SU-DHL-6 (cell line): ENCODE measurements at regions not wholly inside any gene's neighbourhood (a gene's known extent, or its start where the extent isn't known, plus 50 kb on each side); places are given as distances from the start of the nearest gene placed in this dataset.

Experiments used
- H2AFZ ChIP-seq: fragments of 200-600 bp; sonication (generic); 2 replicates; pipeline ENCODE4 v1.6.1; 2014; ENCODE audit warnings: low read depth, mild to moderate bottlenecking, moderate library complexity, mixed read lengths, antibody characterized with exemption, low read length; ENCODE audit not compliant: severe bottlenecking
- H3F3A ChIP-seq: fragments of 200-600 bp; shearing (Covaris generic); 2 replicates; pipeline ENCODE4 v1.6.0; 2016; ENCODE audit warnings: antibody characterized with exemption, mild to moderate bottlenecking; ENCODE audit not compliant: insufficient read depth
- H3K27ac ChIP-seq: fragments of 200-600 bp; sonication (generic); 2 replicates; pipeline ENCODE4 v1.5.1; 2016; ENCODE audit warnings: low read depth, mild to moderate bottlenecking, low read length, moderate library complexity, mixed read lengths
- H3K27me3 ChIP-seq: fragments of 200-600 bp; sonication (generic), shearing (Covaris generic); 2 replicates; pipeline ENCODE4 v1.6.0; 2014; ENCODE audit warnings: mild to moderate bottlenecking, low read length
- H3K36me3 ChIP-seq: fragments of 200-600 bp; sonication (generic); 2 replicates; pipeline ENCODE4 v1.6.1; 2014; ENCODE audit warnings: mild to moderate bottlenecking, low read length, mixed read lengths
- H3K4me2 ChIP-seq: fragments of 300-600, 200-600 bp; shearing (Covaris generic), sonication (generic); 2 replicates; pipeline ENCODE4 v1.6.0; 2014; ENCODE audit warnings: low read length, low read depth, mild to moderate bottlenecking; ENCODE audit not compliant: poor library complexity, severe bottlenecking
- H3K4me3 ChIP-seq: fragments of 200-600 bp; sonication (generic); 2 replicates; pipeline ENCODE4 v1.5.1; 2014; ENCODE audit warnings: antibody characterized with exemption, low read length, mild to moderate bottlenecking, mixed read lengths; ENCODE audit not compliant: insufficient read depth, poor library complexity, severe bottlenecking
- H3K79me2 ChIP-seq: fragments of 200-600 bp; sonication (generic); 2 replicates; pipeline ENCODE4 v1.6.1; 2014; ENCODE audit warnings: mild to moderate bottlenecking, low read length, moderate library complexity; ENCODE audit not compliant: insufficient read depth
- H3K9ac ChIP-seq: fragments of 200-600 bp; sonication (generic); 2 replicates; pipeline ENCODE4 v1.7.0; 2014; ENCODE audit warnings: mild to moderate bottlenecking, low read length
- H3K9me2 ChIP-seq: fragments of 200-600 bp; sonication (generic); replicated peaks from 2 replicates; pipeline ENCODE4 v1.6.1; 2014; ENCODE audit warnings: low read length; ENCODE audit not compliant: insufficient read depth
- H3K9me3 ChIP-seq: fragments of 200-600 bp; sonication (generic); 2 replicates; pipeline ENCODE4 v1.6.1; 2014; ENCODE audit warnings: low read length, mixed read lengths; ENCODE audit not compliant: insufficient read depth
- H4K20me1 ChIP-seq: fragments of 200-600 bp; sonication (generic); 2 replicates; pipeline ENCODE4 v1.6.1; 2014; ENCODE audit warnings: low read depth, mild to moderate bottlenecking, antibody characterized with exemption, low read length, moderate library complexity, mixed read lengths
- CTCF ChIP-seq: fragments of 200-600 bp; sonication (generic); IDR thresholded peaks from one replicate; pipeline ENCODE4 v1.5.1; 2017; ENCODE audit warnings: antibody characterized with exemption, mild to moderate bottlenecking, low read length, moderate library complexity; ENCODE audit not compliant: insufficient read depth, poor library complexity, severe bottlenecking
- EZH2phosphoT487 ChIP-seq: fragments of 200-600 bp; sonication (generic), shearing (Covaris generic); conservative IDR thresholded peaks from 2 replicates; pipeline ENCODE4 v1.6.1; 2018; ENCODE audit warnings: mild to moderate bottlenecking, antibody characterized with exemption, low read length, moderate library complexity, mixed read lengths

- Histone ChIP-seq H3K4me3 (no peak overlapping the region), H3F3A (no peaks in the 10 kb centered on the region), H3K36me3 (no peaks in the 10 kb centered on the region), H3K9me3 (no peaks in the 10 kb centered on the region), H3K4me2 (no peak overlapping the region), H4K20me1 (no peaks in the 10 kb centered on the region), H3K27me3 (no peaks in the 10 kb centered on the region), H3K9ac (no peak overlapping the region), H3K27ac (no peak overlapping the region), H2AFZ (no peak overlapping the region), H3K79me2 (no peaks in the 10 kb centered on the region), H3K9me2 (no peaks in the 10 kb centered on the region)
- TF ChIP-seq CTCF (no peak), EZH2phosphoT487 (no peak)
Measured at GRCh38 chr6:92892626-92893170, 526.7 kb downstream of the EPHA7 start.

- no peaks in the 10 kb centered on the region for H3K36me3 ChIP-seq
- no peak overlapping the region for H2AFZ ChIP-seq
- no peak overlapping the region for H3K4me3 ChIP-seq
- no peaks in the 10 kb centered on the region for H3K79me2 ChIP-seq
- H3K4me2 ChIP-seq: no peak overlapping the region
- H3F3A ChIP-seq: no peaks in the 10 kb centered on the region
- no peak overlapping the region for H3K9ac ChIP-seq
- H4K20me1 ChIP-seq: no peaks in the 10 kb centered on the region
- no peaks in the 10 kb centered on the region for H3K27me3 ChIP-seq
- no peak for TF ChIP-seq CTCF
- TF ChIP-seq EZH2phosphoT487: no peak
- no peaks in the 10 kb centered on the region for H3K9me2 ChIP-seq
- no peak overlapping the region for H3K27ac ChIP-seq
- H3K9me3 ChIP-seq: no peaks in the 10 kb centered on the region
Measured at GRCh38 chr6:92888316-92888715, 531.0 kb downstream of the EPHA7 start.

- Histone ChIP-seq H3K9me2 (no peaks in the 10 kb centered on the region), H3K27me3 (no peaks in the 10 kb centered on the region), H3K36me3 (no peaks in the 10 kb centered on the region), H3K27ac (no peak overlapping the region), H3K79me2 (no peaks in the 10 kb centered on the region), H3K4me3 (no peak overlapping the region), H4K20me1 (no peaks in the 10 kb centered on the region), H3K9me3 (no peaks in the 10 kb centered on the region), H3K4me2 (no peak overlapping the region), H3K9ac (no peak overlapping the region), H2AFZ (no peak overlapping the region), H3F3A (no peaks in the 10 kb centered on the region)
- TF ChIP-seq EZH2phosphoT487: no peak
- TF ChIP-seq CTCF: no peak
Measured at GRCh38 chr6:92887871-92888270, 531.5 kb downstream of the EPHA7 start.
